Liver (tissue), 3 donors: ENCODE measurements at regions not wholly inside any gene's neighbourhood (a gene's known extent, or its start where the extent isn't known, plus 50 kb on each side); places are given as distances from the start of the nearest gene placed in this dataset.

Experiments
- CTCF ChIP-seq: fragments of 150-350 bp; IDR thresholded peaks from 2 replicates; pipeline ENCODE4 v1.5.1; 2017; ENCODE audit warnings: improper control_type of control experiment, low read depth, low read length; ENCODE audit not compliant: missing input control
- EGR1 ChIP-seq, 2 donors: IDR thresholded peaks; 2 replicates each; pipeline ENCODE4 v1.6.1; 2016 to 2018; ENCODE audit warnings: antibody characterized with exemption in 2 of 2, low read depth in 2 of 2
- FOXA1 ChIP-seq: IDR thresholded peaks from 2 replicates; pipeline ENCODE4 v1.6.1; 2016; ENCODE audit warnings: antibody characterized with exemption
- GABPA ChIP-seq, 2 donors: IDR thresholded peaks in 1 of 2; conservative IDR thresholded peaks in 1 of 2; 2 replicates each; pipeline ENCODE4 v1.6.1; 2016; ENCODE audit warnings: antibody characterized with exemption in 2 of 2, mild to moderate bottlenecking in 1 of 2, moderate library complexity in 1 of 2
- JUND ChIP-seq, 2 donors: IDR thresholded peaks; 2 replicates each; pipeline ENCODE4 v1.6.1; 2016; ENCODE audit warnings: antibody characterized with exemption in 2 of 2
- MAX ChIP-seq: IDR thresholded peaks from 2 replicates; pipeline ENCODE4 v1.6.1; 2016; ENCODE audit warnings: antibody characterized with exemption
- RAD21 ChIP-seq, 2 donors: IDR thresholded peaks; 2 replicates each; pipeline ENCODE4 v1.6.1; 2016; ENCODE audit warnings: antibody characterized with exemption in 2 of 2, mild to moderate bottlenecking in 2 of 2
- TAF1 ChIP-seq: conservative IDR thresholded peaks from 2 replicates; pipeline ENCODE4 v1.6.1; 2016; ENCODE audit warnings: antibody characterized with exemption, mild to moderate bottlenecking
- YY1 ChIP-seq: IDR thresholded peaks from 2 replicates; pipeline ENCODE4 v1.6.1; 2016; ENCODE audit warnings: antibody characterized with exemption, mild to moderate bottlenecking
- TF ChIP-seq, protein P1 (sequence below): IDR thresholded peaks from 2 replicates; pipeline ENCODE4 v1.6.1; 2016; ENCODE audit warnings: antibody characterized with exemption
- TF ChIP-seq, protein P2 (sequence below): IDR thresholded peaks from 2 replicates; pipeline ENCODE4 v1.6.1; 2016; ENCODE audit warnings: antibody characterized with exemption, mild to moderate bottlenecking
- donor health status: healthy.
- donor health status: healthy.

DNA sequence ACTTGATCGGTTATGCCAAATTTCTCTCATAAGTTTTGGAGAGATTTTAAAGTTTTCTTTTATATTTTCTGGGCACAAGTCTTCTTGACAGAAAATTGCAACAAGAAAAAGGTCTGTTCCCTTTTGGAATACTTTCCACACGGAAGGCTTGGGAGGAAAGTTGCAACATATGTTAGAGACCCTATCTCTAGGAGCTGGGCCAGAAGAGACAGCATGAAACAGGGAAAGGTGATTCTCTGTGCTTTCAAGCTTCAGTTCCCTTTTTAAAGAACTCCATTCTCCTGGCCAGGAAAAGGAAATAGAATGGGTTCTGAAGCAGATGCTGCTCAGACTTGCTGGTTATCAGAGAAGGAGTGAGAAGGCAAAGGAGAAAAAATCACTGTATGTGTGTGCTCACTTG, 368.3 kb downstream of the SPATA31D1 start:
- TF ChIP-seq, protein P1, sequence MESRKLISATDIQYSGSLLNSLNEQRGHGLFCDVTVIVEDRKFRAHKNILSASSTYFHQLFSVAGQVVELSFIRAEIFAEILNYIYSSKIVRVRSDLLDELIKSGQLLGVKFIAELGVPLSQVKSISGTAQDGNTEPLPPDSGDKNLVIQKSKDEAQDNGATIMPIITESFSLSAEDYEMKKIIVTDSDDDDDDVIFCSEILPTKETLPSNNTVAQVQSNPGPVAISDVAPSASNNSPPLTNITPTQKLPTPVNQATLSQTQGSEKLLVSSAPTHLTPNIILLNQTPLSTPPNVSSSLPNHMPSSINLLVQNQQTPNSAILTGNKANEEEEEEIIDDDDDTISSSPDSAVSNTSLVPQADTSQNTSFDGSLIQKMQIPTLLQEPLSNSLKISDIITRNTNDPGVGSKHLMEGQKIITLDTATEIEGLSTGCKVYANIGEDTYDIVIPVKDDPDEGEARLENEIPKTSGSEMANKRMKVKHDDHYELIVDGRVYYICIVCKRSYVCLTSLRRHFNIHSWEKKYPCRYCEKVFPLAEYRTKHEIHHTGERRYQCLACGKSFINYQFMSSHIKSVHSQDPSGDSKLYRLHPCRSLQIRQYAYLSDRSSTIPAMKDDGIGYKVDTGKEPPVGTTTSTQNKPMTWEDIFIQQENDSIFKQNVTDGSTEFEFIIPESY = no peak
- TF ChIP-seq CTCF = no peak
- no peak for TF ChIP-seq MAX
- no peak for TF ChIP-seq YY1
- no peak for TF ChIP-seq TAF1
- no peak for TF ChIP-seq JUND (IDR thresholded peaks at IDR 0.05)
- no peak for TF ChIP-seq GABPA (IDR thresholded peaks at IDR 0.05 in 1 of 2, conservative IDR thresholded peaks at IDR 0.05 in 1 of 2)
- TF ChIP-seq EGR1 (IDR thresholded peaks at IDR 0.05; ENCODE audit: low read depth in 2 of 2) = no peak
- TF ChIP-seq, protein P2, sequence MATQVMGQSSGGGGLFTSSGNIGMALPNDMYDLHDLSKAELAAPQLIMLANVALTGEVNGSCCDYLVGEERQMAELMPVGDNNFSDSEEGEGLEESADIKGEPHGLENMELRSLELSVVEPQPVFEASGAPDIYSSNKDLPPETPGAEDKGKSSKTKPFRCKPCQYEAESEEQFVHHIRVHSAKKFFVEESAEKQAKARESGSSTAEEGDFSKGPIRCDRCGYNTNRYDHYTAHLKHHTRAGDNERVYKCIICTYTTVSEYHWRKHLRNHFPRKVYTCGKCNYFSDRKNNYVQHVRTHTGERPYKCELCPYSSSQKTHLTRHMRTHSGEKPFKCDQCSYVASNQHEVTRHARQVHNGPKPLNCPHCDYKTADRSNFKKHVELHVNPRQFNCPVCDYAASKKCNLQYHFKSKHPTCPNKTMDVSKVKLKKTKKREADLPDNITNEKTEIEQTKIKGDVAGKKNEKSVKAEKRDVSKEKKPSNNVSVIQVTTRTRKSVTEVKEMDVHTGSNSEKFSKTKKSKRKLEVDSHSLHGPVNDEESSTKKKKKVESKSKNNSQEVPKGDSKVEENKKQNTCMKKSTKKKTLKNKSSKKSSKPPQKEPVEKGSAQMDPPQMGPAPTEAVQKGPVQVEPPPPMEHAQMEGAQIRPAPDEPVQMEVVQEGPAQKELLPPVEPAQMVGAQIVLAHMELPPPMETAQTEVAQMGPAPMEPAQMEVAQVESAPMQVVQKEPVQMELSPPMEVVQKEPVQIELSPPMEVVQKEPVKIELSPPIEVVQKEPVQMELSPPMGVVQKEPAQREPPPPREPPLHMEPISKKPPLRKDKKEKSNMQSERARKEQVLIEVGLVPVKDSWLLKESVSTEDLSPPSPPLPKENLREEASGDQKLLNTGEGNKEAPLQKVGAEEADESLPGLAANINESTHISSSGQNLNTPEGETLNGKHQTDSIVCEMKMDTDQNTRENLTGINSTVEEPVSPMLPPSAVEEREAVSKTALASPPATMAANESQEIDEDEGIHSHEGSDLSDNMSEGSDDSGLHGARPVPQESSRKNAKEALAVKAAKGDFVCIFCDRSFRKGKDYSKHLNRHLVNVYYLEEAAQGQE = no peak
- no peak for TF ChIP-seq FOXA1
- TF ChIP-seq RAD21 (IDR thresholded peaks at IDR 0.05) = no peak
